ENCODE measurements at regions not wholly inside any gene's neighbourhood (a gene's known extent, or its start where the extent isn't known, plus 50 kb on each side); places are given as distances from the start of the nearest gene placed in this dataset.

DNA sequence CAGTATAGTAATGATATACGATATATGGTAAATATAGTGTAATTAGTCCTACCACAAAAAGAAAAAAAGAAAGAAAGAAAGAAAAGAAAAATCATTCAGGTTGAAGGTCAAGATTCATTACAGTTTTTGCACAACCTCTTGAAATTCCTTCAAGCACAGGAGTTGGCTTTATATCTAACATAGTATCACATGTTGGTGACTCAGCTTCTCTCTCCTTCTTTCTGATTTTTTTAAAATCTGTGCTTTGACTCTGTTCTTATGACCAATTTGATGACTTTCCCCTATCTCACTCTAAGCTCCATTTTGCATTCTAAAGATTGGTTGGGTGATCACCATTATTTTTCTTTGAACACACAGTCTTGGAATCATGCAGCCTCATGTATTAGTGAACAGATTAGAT is 148.2 kb upstream of the COL11A1 start:
- no peak for DNase-seq (ENCODE audit: low read depth in 2 of 3, low spot score in 2 of 3)

DNA sequence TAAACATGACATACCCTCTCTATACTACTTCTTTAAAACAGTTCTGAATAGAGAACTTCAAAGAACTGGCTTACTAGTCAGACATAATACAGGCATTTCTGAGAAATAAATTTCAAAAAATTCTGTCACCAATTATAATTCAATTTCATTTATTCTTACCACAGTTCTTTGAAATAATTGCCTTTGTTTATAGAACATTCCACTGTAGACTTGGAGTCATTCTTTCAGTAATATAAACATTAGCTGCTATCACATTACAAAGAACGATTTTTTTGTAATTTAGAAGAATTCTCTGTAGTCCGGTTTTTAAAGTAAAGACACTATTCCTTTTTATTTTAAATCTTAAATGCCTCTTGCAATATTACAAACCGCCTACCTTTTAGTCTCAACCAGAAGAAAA is 146.4 kb upstream of the COL11A1 start:
- no peak for DNase-seq (ENCODE audit: low read depth in 2 of 3, low spot score in 2 of 3)

DNA sequence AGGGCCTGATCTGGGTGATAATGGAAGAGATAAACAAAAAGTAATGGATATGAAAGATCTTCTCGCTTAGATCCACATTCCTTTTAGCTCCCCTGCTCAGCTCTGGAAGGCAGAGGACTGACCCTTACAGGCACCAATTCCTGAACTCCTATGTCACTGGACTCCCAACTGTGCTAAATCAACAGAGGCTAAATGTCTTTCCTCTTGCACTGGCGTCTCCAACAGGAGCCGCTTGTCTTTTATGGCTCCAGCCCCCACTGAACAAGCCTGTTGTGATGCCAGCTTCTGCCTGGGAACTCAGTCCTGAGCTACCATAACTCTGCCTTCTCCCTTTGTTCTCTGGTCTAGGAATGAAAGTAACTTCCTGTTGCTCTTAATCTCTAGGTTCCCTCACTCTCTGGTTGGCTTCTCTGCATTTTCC is 142.1 kb upstream of the COL11A1 start:
- no peak for DNase-seq (ENCODE audit: low read depth in 2 of 3, low spot score in 2 of 3)

DNA sequence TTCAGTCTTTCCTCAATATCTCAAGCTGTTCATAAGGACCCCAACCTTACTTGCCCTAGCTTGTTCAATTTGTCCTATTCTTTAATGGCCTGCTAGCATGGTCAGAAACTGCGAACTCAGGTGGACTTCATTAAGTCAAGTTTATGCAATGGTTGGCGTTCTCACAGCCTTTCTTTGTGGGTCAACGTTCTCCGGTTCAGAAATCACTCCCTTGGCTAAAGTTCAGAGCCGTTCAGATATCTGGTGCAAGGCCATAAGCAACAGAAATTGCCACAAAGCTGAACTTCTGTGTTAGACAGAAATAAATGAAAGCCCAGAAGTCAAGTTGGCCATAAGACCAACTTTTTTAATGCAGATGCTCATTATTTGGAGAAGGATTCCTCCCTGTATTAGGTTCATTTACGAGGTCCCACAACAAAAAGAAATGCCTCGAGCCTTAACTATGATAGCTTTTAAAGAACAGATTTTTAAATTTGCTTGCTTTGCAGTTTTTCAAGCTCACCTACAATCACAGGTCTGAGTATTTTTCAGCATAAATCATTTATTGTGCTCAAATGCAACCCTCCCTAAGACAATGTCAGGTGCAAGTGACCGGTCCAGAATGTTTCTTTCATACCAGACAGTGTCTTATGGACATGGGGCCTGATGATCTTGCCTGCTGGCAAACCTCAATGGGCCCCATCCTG is 140.2 kb upstream of the COL11A1 start:
- no peak for DNase-seq (ENCODE audit: low read depth in 2 of 3, low spot score in 2 of 3)

DNA sequence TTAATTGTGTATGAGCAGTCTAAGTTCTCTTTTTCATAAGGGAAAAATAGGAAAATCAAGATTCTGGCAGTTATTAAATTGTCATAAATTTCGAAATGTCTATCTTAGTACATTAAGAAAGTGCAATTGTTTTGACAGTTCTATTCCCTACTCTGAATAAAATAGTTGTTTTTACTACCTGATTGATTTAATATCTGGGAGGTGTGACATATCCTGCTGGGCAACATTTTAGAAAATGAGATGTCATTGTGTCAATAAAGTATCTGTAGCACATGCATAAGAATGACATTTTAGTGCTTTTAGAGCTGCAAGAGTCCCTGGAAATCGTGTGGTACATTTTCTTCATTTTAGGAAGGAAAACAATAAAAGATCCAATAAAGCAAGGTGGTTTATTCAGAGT is 139.2 kb upstream of the COL11A1 start:
- no peak for DNase-seq (ENCODE audit: low read depth in 2 of 3, low spot score in 2 of 3)

DNA sequence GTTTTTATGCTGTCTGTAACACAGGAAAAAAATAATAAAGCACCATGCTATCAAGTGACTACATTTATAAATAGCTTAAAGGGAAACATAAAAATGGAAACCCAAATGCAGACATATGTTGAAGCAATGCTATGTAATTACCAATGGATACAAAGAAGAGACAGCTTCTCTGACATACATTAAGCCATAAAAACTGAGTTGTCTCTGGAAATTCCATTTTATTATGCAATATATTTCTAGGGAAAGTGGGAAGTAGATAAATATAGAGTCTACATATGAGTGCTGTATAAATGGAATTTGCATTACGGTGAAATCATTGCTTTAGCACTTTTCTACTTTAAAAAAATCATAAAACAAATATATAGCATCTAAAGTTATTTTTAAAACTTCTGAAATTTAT is 135.2 kb upstream of the COL11A1 start:
- no peak for DNase-seq (ENCODE audit: low read depth in 2 of 3, low spot score in 2 of 3)

DNA sequence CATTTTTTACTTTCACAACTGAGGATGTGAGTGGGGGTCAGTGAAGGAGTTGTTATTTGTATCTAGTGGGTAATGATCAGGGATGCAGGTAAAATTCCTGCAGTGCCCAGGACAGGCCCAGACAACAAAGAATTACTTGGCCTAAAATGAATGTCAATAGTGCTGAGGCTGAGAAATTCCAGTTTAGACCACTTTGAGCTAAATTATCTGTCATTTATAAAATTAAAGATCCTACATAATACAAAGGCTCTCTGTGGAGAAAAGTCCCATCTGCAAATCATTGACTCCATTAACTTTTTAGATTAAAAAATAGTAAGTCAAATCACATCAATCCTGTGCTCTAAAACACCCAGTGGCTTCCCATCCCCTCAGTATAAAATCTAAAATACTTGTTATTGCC is 130.7 kb upstream of the COL11A1 start:
- DNase-seq (ENCODE audit: low read depth in 2 of 3, low spot score in 2 of 3) = no peak

DNA sequence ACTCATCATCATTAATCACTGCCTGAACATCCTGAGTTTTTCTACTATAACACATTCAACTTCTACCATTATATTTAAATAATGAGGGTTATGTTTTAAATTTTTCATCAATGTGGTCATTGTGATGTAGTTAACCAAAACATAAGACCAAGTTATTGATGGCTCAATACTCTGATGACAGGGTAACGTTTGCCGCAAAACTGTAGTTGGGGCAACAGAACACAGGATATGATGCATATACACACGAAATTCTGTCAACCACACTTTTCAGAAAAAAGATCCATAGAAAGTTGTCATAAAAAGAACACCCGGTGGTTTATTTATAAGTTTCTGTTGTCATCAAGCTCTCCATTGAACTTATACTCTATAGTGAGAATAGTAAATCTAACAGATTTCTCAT is 121.7 kb upstream of the COL11A1 start:
- DNase-seq (ENCODE audit: low read depth in 2 of 3, low spot score in 2 of 3) = no peak

DNA sequence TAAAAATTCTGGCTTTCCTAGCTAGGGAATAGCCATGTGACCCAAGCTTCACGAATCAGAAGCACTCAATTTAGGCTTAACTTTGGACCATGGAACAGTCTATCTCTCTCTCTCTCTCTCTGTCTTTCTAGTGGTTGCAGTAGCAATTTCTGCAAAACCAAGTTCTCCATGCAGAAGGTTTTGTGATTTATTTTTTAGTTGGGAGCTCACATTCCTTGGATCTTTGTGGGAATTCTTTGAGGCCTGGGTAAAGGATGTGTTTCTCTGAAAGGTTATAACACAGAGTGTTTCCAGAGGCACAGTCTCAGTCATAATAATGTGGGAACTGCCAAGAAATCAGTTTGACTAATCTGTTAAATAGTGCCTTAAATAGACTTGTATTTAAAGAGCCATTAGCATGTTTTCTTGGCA is 112.3 kb upstream of the COL11A1 start:
- DNase-seq (ENCODE audit: low read depth in 2 of 3, low spot score in 2 of 3) = no peak

DNA sequence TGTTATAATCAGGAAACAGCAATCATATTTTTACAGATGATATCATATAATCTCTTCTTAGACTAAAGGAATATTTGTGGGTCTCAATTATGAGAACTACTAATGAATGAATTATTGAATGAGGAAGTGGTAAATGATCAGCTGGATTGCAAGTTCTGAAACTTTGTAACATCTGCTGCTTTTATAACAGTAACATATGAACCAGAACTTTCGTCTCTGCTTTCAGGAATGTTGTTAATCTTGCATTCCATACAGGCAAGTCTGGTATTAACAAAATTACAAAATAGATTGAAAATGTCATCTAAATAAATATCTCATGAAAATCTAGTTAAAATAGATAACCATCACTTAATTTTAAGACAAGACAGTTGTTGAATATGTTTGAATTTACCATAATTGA is 110.5 kb upstream of the COL11A1 start:
- no peak for DNase-seq (ENCODE audit: low read depth in 2 of 3, low spot score in 2 of 3)

DNA sequence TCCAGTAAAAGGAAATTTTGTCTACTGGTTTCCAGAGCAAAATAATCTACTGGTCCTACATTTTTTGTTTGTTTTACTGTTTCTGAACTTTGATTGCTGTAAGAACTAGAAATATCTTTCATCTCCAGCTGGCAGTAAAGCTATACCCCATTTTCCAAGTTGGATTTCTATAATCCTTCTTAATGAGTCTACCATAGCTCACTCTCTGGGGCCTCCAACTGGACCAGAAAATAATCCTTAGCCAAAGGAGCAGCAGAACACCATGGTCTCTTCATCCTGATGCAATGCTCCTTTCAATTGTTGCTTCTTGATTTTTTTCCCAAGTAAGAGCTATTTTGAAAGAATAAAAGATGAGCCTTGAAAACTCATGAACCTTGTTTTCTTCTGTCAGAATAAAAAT is 110.0 kb upstream of the COL11A1 start:
- DNase-seq (ENCODE audit: low read depth in 2 of 3, low spot score in 2 of 3) = no peak

DNA sequence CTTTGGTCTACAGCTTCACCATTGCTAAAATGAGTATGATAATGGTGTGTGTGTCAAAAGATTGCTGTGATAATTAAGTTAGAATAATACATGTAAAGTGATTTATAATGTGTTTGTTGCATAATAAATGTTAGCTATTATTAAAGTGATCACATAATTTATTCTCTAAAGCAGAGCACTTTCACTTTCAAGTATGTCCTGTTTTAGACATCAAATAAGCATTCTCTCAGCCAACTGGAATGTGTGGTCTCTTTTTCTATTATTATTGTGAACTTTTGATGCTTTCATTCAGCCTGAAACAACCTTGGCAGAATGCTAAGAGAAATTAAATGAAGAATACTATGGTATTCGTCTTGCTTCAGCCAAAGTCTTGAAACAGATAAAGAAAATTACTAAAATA is 102.8 kb upstream of the COL11A1 start:
- DNase-seq (ENCODE audit: low read depth in 2 of 3, low spot score in 2 of 3) = no peak

DNA sequence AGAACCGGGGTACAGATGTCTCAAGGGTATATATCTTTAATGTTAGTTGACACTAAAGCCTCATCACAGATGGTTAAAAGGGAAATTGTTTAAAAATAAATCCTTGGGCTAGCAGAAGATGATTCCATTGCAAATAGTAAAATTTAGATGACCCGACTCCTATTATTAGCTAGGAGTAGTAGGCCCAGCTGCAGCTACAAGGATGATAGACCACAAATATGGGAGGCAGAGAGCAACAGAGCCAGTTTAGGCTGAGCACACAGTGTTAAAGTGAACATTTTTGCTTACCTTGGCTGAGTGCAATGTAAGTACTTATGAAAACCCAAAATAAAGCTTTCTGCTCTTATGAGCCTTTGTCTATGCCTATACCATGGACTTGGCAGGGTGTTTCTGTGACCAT is 100.5 kb upstream of the COL11A1 start:
- no peak for DNase-seq (ENCODE audit: low read depth in 2 of 3, low spot score in 2 of 3)

DNA sequence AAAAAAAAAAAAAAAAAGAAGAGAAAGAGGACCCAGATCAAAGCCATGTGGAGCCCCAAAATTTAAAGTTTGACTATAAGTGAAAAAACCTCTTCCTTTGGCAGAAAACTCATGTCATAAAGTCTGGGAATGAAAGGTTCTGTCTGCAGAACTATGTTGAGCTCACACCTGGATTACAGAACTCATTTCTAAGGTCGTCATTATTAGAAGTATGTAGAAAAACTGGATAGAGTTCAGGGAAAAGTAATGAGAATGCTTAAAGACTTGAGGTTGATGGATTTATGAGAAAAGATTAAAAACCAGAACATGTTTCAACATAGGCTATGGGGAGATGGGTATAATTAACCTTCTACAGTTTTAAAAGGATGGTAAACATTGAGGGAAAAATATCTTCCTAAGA is 90.7 kb upstream of the COL11A1 start:
- no peak for DNase-seq (ENCODE audit: low read depth in 2 of 3, low spot score in 2 of 3)

DNA sequence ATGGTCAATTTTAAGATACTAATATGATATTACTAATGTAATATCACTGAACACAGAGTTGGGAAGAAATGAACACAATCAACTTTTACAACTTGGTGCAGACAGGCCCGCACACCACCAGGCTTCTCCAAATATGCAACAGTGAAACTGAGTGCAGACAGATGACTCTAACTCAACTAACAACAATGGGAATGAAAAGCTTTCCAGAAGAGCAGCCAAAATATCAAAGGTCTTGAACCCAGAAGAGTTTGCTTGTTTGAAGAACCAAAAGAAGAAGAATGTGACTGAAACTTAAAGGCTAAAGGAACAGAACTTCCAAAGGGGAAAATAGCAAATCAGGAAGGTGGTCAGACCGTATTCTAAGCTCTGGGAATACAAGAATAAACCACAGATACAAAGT is 89.8 kb upstream of the COL11A1 start:
- DNase-seq (ENCODE audit: low read depth in 2 of 3, low spot score in 2 of 3) = no peak

DNA sequence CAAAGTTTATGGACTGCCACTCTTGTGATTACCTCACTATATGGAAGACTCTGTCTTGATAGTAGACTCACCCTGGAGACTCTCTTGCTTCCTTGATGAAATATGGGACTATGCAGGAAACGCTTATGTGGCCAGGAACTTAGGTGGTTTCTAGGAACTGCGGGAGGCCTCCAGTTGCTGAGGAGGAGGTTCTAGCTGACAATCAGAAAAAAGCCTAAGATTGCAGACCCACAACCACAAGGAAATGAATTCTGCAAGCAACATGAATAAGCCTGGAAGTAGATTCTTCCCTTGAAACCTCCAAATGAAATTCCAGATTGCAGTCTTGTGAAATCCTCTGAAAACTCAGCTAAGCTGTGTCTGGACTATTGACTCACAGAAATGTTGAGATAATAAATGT is 88.9 kb upstream of the COL11A1 start:
- no peak for DNase-seq (ENCODE audit: low read depth in 2 of 3, low spot score in 2 of 3)

DNA sequence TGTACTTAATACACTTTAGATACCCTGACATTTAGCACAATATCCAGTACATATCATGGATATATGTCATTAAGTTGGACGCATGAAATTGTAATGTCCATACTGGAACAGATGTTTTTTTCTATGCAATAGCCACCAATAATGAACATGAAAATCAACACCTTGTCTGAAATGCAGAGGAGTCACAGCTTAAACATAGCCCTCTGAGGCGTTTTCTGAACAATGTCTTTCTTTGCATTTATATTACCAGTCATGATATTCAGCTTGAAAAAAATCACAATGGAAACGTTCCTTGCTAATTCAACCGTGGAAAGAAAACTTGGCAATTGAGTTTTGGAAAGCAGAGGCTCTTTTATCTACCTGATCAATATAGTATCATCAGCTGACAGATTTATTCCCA is 86.7 kb upstream of the COL11A1 start:
- no peak for DNase-seq (ENCODE audit: low read depth in 2 of 3, low spot score in 2 of 3)

DNA sequence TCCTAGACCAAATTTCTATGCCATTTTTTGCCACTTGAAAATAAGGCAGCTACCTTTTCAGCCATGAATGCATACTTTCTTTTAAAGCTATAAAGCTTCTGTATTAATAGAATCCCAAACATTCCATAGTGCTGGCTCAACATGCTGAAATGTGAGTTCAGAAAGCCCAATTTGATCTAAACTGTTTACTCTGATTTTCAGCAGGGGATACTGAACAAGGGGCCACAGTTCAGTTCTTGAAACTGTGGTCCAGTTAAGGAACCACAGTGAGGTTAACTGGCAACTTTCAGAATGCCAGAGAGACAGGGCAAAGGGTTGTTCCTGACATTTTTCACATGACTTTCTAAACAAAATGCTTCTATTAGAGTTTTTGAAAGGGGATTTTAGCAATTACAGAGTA is 85.7 kb upstream of the COL11A1 start:
- no peak for DNase-seq (ENCODE audit: low read depth in 2 of 3, low spot score in 2 of 3)

DNA sequence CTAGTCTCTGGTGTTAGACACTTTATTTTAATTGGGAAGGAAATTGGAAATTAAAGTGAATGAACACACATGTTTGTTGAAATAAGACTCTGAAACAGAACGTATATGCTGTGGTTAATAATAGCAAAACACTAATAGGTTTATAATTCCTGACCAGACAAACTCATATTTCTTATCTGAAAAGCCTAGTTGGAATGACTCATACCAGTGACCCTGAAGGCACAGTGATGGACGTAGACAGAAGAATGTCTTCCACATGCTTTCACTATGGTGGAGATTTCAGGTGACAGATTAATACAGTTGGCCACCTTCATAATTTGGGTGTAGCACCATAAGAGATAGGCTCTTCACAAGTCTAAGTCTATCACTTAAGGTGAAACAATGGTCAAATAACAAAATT is 83.0 kb upstream of the COL11A1 start:
- DNase-seq (ENCODE audit: low read depth in 2 of 3, low spot score in 2 of 3) = no peak

DNA sequence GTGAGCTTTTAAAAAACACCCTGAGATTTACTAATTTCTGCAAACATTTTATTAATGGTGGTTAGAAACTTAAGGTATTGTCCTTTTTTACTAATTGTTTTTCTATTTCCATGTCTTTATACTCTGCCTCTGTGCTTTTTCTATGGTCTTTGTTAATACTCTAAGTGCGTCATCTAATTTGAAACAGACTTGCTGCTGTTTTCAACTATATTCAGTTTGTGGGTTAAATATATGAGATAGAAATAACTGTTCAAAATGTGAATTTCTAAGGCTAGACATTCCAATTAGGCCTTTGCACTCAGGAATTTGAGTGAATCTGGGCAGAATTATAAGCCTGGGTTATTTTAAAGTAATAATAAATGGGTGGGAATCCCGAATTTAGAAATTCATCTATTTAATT is 82.4 kb upstream of the COL11A1 start:
- DNase-seq (ENCODE audit: low read depth in 2 of 3, low spot score in 2 of 3) = no peak

DNA sequence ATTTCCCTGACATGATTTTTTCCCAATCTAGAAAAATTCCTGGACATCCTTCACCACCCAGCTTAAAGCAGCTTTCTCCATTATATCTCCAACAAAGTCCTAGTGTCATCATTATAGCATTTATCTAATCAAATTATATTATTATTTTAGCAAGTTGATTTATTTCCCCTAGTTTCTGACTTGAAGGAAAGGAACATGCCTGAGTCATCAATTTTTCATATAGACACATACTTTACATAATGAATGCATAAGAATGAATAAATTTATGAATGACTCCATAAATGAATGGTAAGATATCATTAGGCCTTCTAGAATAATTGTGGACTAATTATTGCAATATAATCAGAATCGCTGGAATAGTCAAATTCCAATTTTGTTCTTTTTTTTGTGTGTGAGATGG is 79.4 kb upstream of the COL11A1 start:
- DNase-seq (ENCODE audit: low read depth in 2 of 3, low spot score in 2 of 3) = no peak

DNA sequence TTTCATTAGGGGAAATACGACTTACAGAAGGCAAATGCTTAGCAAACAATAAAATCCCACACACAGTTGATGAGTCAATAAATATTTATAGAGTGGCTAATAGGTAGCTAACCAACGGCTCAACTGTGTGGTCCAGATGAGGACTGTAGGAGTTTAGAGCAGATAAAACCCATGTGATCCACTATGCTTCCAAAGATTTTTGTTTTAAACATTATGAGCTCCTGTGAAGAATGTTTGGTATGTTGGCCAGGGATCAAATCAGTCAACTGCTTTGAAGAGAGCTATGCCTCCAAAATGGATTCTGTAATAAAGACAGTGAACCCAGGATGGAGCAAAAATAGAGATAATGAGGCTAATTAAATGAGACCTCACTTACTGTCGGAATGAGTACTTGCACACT is 72.3 kb upstream of the COL11A1 start:
- DNase-seq (ENCODE audit: low read depth in 2 of 3, low spot score in 2 of 3) = no peak

DNA sequence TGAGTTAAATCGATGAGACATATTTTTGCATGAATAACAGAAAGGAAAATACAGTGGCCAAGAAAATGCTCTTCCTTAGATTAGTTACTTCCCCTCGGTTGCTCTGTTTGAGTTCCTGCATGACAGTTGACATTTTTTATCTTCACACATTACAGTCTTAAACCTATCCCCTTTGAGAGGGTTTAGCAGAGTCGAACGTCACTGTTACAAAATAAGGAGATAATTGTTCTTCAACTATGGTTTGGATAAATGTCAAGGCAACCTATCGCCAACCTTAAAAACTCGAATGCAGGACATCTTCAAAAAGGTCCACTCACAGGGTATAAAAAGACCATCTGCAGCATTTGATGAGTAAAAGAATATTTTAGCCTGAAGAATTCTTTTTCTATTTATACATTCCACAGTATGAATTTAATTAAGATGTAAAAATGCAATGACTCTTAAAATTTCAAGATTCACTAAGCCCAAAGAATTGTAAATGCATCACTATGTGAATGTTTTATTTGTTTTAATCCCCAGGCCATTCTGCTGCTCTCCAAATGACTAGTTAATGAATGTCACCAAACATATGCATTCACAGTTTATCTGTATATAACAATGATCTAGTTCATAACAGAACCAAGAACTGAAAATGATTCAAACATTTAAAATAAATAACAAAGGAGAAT is 68.9 kb upstream of the COL11A1 start:
- no peak for DNase-seq (ENCODE audit: low read depth in 2 of 3, low spot score in 2 of 3)
